ENCODE measurements at regions not wholly inside any gene's neighbourhood (a gene's known extent, or its start where the extent isn't known, plus 50 kb on each side); places are given as distances from the start of the nearest gene placed in this dataset.

DNA sequence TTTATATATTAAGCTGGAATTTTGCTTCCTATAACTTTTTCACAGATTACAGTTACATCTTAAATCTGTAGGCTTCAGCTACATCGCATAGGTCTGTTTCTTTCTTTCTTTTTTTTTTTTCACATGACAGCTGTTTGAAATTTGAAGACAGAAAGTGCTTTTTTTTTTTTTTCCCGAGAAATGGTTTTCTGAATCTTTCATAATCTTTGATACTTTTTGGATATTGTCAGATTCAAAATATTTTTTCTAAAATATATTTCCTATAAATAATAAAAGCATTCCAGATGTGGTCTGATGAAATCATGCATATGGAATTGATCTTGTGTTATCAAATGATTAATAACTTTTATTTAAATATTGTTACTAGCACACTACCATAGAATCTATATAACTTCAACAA is 212.2 kb downstream of the TAF11L14 start:
- TF ChIP-seq YY1 (IDR thresholded peaks at IDR 0.05; ENCODE audit: insufficient read depth, insufficient read length) (no peak), ZNF274 (IDR thresholded peaks at IDR 0.05; ENCODE audit: low read depth, low read length) (no peak)

All from NT2/D1 (cell line).